NB4 (cell line): ENCODE measurements at regions not wholly inside any gene's neighbourhood (a gene's known extent, or its start where the extent isn't known, plus 50 kb on each side); places are given as distances from the start of the nearest gene placed in this dataset.

Experiments
- DNase-seq: peaks from one replicate; pipeline ENCODE4 v3.0.0; 2010; ENCODE audit warnings: low read depth
- H3K4me3 ChIP-seq: one replicate; pipeline ENCODE4 v1.5.1; 2011; ENCODE audit warnings: mild to moderate bottlenecking, low read depth, low read length, moderate library complexity
- MYC ChIP-seq: IDR thresholded peaks from 2 replicates; pipeline ENCODE4 v1.6.1; 2011; ENCODE audit warnings: low read depth, low read length
- POLR2A ChIP-seq: IDR thresholded peaks from 2 replicates; pipeline ENCODE4 v1.6.1; 2011; ENCODE audit warnings: mild to moderate bottlenecking; ENCODE audit not compliant: insufficient read length; ENCODE audit errors: extremely low read depth
- TF ChIP-seq, protein P1 (sequence below): IDR thresholded peaks from 2 replicates; pipeline ENCODE4 v1.6.1; 2011; ENCODE audit warnings: low read depth, low read length
- TF ChIP-seq, protein P2 (sequence below): IDR thresholded peaks from one replicate; pipeline ENCODE4 v1.5.1; 2012; ENCODE audit warnings: low read depth, low read length

DNA sequence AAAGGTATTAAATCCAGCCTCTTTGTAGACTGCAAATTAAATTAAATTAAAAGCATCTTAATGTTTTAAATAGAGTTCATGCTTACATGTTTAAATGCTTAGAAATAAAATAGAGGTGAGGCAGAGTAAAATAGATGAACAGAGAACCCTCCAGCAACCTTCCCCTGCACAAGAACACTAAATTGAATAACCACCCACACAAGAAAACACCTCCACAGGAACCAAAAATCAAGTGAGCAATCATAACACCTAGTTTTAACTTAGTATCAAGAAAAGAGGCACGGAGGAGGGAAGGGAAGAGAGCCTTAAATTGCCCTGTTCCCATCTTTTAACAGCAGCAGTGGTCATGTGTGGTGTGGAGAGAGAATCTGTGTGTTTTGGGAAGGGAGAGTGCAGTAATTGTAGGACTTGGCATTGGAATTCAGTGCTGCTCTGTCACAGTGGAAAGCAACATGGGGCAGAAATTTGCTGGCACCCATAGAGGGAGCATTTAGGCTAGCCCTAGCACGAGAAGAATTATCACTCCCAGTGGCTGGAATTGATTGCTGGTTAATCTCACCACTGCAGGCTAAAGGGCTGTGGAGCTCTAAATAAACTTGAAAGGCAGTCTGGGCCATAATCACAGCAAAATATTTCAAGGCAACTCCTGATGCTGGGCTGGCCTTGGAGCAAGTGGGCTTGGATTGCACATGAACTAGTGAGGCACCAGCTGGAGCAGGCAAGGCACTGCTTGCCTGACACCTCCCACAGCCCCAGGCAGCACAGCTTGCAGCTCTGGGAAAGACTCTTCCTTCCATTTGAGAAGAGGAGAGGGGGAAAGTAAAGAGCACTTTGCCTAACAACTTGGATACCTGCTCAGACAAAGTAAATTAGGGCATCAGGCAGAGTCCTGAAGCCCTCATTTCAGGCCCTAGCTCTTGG is 1478.8 kb downstream of the NCAM2 start:
- TF ChIP-seq MYC (no peak), POLR2A (no peak)
- TF ChIP-seq, protein P1, sequence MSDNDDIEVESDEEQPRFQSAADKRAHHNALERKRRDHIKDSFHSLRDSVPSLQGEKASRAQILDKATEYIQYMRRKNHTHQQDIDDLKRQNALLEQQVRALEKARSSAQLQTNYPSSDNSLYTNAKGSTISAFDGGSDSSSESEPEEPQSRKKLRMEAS: no peak
- TF ChIP-seq, protein P2, sequence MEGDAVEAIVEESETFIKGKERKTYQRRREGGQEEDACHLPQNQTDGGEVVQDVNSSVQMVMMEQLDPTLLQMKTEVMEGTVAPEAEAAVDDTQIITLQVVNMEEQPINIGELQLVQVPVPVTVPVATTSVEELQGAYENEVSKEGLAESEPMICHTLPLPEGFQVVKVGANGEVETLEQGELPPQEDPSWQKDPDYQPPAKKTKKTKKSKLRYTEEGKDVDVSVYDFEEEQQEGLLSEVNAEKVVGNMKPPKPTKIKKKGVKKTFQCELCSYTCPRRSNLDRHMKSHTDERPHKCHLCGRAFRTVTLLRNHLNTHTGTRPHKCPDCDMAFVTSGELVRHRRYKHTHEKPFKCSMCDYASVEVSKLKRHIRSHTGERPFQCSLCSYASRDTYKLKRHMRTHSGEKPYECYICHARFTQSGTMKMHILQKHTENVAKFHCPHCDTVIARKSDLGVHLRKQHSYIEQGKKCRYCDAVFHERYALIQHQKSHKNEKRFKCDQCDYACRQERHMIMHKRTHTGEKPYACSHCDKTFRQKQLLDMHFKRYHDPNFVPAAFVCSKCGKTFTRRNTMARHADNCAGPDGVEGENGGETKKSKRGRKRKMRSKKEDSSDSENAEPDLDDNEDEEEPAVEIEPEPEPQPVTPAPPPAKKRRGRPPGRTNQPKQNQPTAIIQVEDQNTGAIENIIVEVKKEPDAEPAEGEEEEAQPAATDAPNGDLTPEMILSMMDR: no peak
- no peak for DNase-seq
- no peak overlapping the region for H3K4me3 ChIP-seq

DNA sequence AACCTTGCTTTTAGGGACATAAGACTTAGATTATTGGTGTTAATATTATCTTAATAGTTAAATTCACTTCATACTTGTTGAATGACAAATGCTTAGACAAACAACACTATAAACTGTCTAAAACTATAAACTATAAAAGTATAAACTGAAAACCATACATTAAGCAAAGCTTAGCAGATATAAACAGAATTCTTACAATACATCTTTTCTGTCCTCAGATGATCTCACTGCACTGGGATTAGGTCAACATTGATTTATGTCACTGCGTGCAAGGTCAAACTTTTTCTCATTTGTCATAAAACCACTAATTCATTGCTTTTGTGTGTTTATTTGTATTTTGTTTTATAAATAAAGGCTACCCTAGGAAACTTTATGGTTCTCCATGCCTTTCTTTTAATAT is 1491.8 kb downstream of the NCAM2 start:
- no peak for DNase-seq
- no peak overlapping the region for H3K4me3 ChIP-seq
- TF ChIP-seq, protein P1: no peak
- TF ChIP-seq, protein P2: no peak
- no peak for TF ChIP-seq MYC
- TF ChIP-seq POLR2A: no peak

DNA sequence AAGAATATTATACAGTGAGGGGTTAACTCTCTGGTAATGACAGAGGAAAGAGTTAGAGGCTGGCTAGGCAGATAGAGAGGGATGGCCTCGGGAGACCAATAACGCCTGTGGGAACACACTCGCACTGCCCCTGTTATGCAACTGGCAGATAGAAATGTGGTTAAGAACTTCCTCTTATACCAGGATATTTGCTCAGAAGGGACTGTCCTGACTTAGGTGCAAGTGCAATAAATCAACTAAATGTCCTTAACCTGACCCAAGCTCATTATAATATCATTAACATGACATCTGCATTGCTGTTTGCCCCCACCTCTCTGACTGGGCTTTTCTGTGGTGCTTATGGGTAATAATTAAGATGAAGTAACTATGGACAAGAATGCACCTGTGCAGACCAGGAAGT is 1518.0 kb downstream of the NCAM2 start:
- DNase-seq: peak; percentile 92
- no peak overlapping the region for H3K4me3 ChIP-seq

DNA sequence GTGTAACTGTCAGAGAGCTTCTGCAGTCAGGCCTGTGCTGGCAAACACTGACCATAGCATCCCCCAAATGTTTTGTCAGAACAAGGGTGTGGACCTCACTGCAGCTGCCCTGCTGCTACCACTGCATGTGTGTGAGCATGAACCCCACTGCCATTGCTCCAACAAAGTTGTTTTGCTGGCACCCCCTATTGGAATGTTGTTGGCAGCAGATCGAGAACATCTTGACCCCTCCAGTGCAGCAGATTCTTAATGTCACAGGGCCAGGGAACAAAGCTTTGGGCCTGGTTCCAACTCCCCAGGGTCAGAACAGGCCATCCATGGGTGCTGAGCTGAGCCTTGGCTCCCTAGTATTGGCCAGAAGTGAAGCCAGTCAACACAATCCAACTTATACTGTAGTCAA is 1537.4 kb downstream of the NCAM2 start:
- TF ChIP-seq, protein P2: no peak
- TF ChIP-seq, protein P1: no peak
- no peak for TF ChIP-seq MYC
- no peak for TF ChIP-seq POLR2A
- no peak for DNase-seq
- no peak overlapping the region for H3K4me3 ChIP-seq

More for the DNA sequence above, 1518.0 kb downstream of the NCAM2 start:
- TF ChIP-seq, protein P1: no peak
- TF ChIP-seq MYC: no peak; the same call in 1 of the 2 replicates
- TF ChIP-seq, protein P2: no peak
- TF ChIP-seq POLR2A: no peak

DNA sequence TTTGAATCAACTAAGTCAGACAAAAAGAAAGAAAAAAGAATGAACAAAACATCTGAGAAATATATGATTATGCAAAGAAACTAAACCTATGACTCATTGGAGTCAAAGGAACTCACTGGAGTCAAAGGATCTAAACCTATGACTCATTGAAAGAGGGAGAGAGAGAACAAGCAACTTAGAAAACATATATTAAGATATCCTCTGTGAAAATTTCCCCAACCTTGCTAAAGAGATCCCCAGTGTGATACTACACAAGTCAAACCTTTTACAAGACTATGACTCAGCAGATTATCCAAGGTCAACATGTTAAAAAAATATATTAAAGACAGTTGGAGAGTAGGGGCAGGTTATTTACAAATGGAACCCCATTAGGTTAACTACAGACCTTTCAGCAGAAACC is 1538.3 kb downstream of the NCAM2 start:
- no peak overlapping the region for H3K4me3 ChIP-seq
- DNase-seq: peak; percentile 74
- TF ChIP-seq, protein P2: no peak
- TF ChIP-seq, protein P1: no peak
- TF ChIP-seq POLR2A: no peak
- no peak for TF ChIP-seq MYC
